Body of pancreas (tissue), 4 donors: ENCODE measurements at regions not wholly inside any gene's neighbourhood (a gene's known extent, or its start where the extent isn't known, plus 50 kb on each side); places are given as distances from the start of the nearest gene placed in this dataset.

Experiments
- ATAC-seq: fragments of 150-250 bp; one replicate; pipeline ENCODE4 v1.9.1; 2016
- DNase-seq, 4 donors: peaks; one replicate each; pipeline ENCODE4 v3.0.0-alpha.2; 2019
- H3K27ac ChIP-seq, 4 donors: fragments of 200-600 bp; sonication (generic); 1 replicate in 3 of 4; 2 replicates in 1 of 4; pipeline versions ENCODE4 v1.5.1 to v1.6.1; 2016 to 2019; ENCODE audit warnings: mild to moderate bottlenecking in 1 of 4, mixed read lengths in 1 of 4, moderate library complexity in 1 of 4
- H3K27me3 ChIP-seq, 2 donors: fragments of 200-600 bp; sonication (generic); one replicate each; pipeline ENCODE4 v1.6.0; 2016; ENCODE audit warnings: mild to moderate bottlenecking in 1 of 2
- H3K36me3 ChIP-seq, 2 donors: fragments of 200-600 bp; sonication (generic); replicated peaks in 1 of 2; 2 replicates each; pipeline ENCODE4 v1.5.1; 2016; ENCODE audit warnings: low read depth in 2 of 2; ENCODE audit not compliant: insufficient read depth in 1 of 2
- H3K4me1 ChIP-seq: fragments of 200-600 bp; sonication (generic); one replicate; pipeline ENCODE4 v1.6.0; 2016
- H3K4me3 ChIP-seq, 2 donors: fragments of 200-600 bp; sonication (generic); 1 replicate in 1 of 2; 2 replicates in 1 of 2; pipeline ENCODE4 v1.5.1; 2016 to 2019
- H3K9me3 ChIP-seq, 3 donors: fragments of 200-600 bp; sonication (generic); 1 replicate in 2 of 3; 2 replicates in 1 of 3; pipeline ENCODE4 v1.5.1; 2016
- CTCF ChIP-seq, 7 experiments: fragments of 450-650 bp in 4 of 7; fragments of 200-600 bp in 3 of 7; sonication (generic) in 3 of 7; IDR thresholded peaks; one replicate each; pipeline ENCODE4 v1.5.1; 2016 to 2019; ENCODE audit warnings: antibody characterized with exemption in 7 of 7
- POLR2A ChIP-seq, 3 donors: fragments of 450-650 bp; IDR thresholded peaks; one replicate each; pipeline ENCODE4 v1.6.1; 2016; ENCODE audit warnings: antibody characterized with exemption in 3 of 3, mild to moderate bottlenecking in 2 of 3
- WGBS, 2 donors: methylation state at CpG; one replicate each; pipeline ENCODE4 v1.1.5; 2017; 5-methylcytosine and 5-hydroxymethylcytosine counted together
- intact Hi-C: fragments of 100-400 bp; cut with DNase I; formaldehyde crosslinking; loops from one replicate; pipeline ENCODE4 v1.15.1; 2023

DNA sequence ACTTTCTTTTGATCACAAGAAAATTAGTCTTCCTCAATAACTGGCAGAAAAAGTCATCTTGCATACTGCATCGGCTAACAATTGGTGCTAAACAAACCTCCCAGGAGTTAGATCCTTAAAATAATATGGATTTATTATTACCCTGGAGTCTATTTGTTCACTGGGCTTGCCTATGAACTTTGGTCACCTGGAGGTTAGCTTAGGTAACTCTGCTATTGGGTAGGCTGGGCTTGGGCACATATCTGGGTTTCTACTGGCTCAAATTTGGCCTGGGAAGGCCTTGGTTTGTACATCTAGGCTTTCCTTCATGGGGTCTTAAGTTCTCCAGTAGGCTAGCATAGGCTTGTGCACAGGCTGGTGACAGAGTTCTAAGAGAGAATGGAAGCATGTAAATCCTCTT lies 279.9 kb downstream of the RASEF start:
- Histone ChIP-seq H3K9me3 (no peaks in the 10 kb centered on the region), H3K36me3 (no peaks in the 10 kb centered on the region), H3K27ac (no peak overlapping the region), H3K27me3 (no peaks in the 10 kb centered on the region), H3K4me1 (no peaks in the 10 kb centered on the region), H3K4me3 (no peak overlapping the region)
- DNase-seq = no peak
- intact Hi-C loops = no loop called here
- no peak for TF ChIP-seq CTCF (IDR thresholded peaks at IDR 0.05)
- no peak for TF ChIP-seq POLR2A (IDR thresholded peaks at IDR 0.05)
- WGBS, 2 donors = 58 to 64% methylated on average over 1 of the region's 1 CpG
- ATAC-seq = no peak

DNA sequence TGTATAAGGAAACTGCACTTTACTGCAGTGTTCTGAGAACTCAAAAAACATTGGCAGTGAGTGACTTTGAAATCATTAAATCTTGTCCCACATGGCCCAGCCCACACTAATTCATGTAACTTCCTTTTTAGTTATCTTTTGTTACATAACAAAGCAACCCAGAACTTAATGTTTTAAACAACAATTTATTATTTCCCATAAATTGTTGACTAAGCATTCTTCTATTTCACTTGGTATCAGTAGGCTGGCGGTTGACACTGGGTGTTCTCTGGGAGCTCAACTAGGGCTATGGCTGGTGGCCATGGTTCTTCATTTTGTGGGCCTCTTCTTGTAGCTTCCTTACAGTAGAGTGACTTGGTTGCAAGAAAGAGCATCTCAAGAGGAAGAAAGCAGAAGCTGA lies 278.4 kb downstream of the RASEF start:
- intact Hi-C loops = no loop called here
- Histone ChIP-seq H3K9me3 (no peaks in the 10 kb centered on the region), H3K27me3 (no peaks in the 10 kb centered on the region), H3K4me1 (no peaks in the 10 kb centered on the region), H3K36me3 (no peaks in the 10 kb centered on the region), H3K4me3 (no peak overlapping the region), H3K27ac (no peak overlapping the region)
- 86 to 88% methylated on average over 1 of the region's 1 CpG for WGBS, 2 donors
- DNase-seq = no peak
- no peak for ATAC-seq
- TF ChIP-seq CTCF (IDR thresholded peaks at IDR 0.05) (no peak), POLR2A (IDR thresholded peaks at IDR 0.05) (no peak)

- H3K4me1 ChIP-seq = no peaks in the 10 kb centered on the region
- H3K27me3 ChIP-seq = no peaks in the 10 kb centered on the region
- 74 to 81% methylated on average over 6 of the region's 6 CpGs for WGBS, 2 donors
- H3K27ac ChIP-seq = no peak overlapping the region
- H3K36me3 ChIP-seq = no peaks in the 10 kb centered on the region
- H3K4me3 ChIP-seq = no peak overlapping the region
- ATAC-seq = no peak
- H3K9me3 ChIP-seq = no peaks in the 10 kb centered on the region
- intact Hi-C loops = no loop called here
- DNase-seq = no peak
- TF ChIP-seq POLR2A (IDR thresholded peaks at IDR 0.05) (no peak), CTCF (IDR thresholded peaks at IDR 0.05) (no peak)
Measured at GRCh38 chr9:82789155-82789824, 273.7 kb downstream of the RASEF start.

DNA sequence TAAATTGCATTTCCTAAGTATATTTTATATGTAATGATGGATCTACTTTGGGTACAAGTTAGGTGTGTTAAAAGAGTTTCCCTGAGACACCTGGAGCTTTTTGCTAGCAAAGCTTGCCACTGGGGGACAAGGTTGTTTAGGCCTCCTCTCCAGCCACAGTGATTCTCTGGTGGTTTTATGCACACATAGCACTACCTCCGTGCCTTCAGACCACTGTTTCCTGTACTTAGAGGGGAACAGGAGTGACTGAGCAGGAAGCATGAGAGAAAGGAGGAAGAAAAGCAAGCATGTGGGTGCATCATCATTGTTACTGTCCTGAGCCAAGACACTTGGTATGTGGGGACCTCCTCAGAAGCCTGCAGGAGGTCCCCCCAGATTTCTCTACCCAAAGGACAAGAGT lies 272.1 kb downstream of the RASEF start:
- no peak for TF ChIP-seq POLR2A (IDR thresholded peaks at IDR 0.05)
- no peak for TF ChIP-seq CTCF (IDR thresholded peaks at IDR 0.05)
- Histone ChIP-seq H3K4me3 (no peak overlapping the region), H3K27me3 (no peaks in the 10 kb centered on the region), H3K36me3 (no peaks in the 10 kb centered on the region), H3K27ac (no peak overlapping the region), H3K9me3 (no peaks in the 10 kb centered on the region), H3K4me1 (no peaks in the 10 kb centered on the region)
- no peak for ATAC-seq
- no peak for DNase-seq
- WGBS, 2 donors = 18 to 25% methylated on average over 1 of the region's 1 CpG
- intact Hi-C loops = no loop called here

DNA sequence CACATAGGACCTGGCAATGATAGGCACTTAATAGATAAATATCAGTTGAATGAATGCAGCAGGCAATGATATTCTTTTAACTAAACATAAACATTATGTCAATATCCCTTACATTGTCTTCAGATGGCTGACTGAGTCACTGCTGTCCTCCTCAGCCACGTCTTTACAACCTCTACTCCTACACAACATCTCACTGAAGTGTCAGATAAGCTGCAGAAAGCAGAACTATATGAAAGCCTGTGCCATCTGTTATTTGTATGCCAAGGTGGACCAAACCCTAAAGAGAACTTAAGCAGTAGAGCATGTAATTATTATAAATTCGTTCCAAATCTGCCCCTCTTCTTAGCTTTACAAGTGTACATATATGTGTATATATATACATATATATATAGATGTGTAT lies 271.2 kb downstream of the RASEF start:
- DNase-seq (no peak), ATAC-seq (no peak)
- Histone ChIP-seq H3K27ac (no peak overlapping the region), H3K27me3 (no peaks in the 10 kb centered on the region), H3K36me3 (no peaks in the 10 kb centered on the region), H3K9me3 (no peaks in the 10 kb centered on the region), H3K4me3 (no peak overlapping the region), H3K4me1 (no peaks in the 10 kb centered on the region)
- TF ChIP-seq POLR2A (IDR thresholded peaks at IDR 0.05) (no peak), CTCF (IDR thresholded peaks at IDR 0.05) (no peak)
- 24 to 25% methylated on average over 2 of the region's 2 CpGs for WGBS, 2 donors
- intact Hi-C loops = no loop called here
